ENCODE measurements at regions not wholly inside any gene's neighbourhood (a gene's known extent, or its start where the extent isn't known, plus 50 kb on each side); places are given as distances from the start of the nearest gene placed in this dataset.
A peak's percentile ranks its signal among the peaks of the same experiment; 100 is the strongest.

DNA sequence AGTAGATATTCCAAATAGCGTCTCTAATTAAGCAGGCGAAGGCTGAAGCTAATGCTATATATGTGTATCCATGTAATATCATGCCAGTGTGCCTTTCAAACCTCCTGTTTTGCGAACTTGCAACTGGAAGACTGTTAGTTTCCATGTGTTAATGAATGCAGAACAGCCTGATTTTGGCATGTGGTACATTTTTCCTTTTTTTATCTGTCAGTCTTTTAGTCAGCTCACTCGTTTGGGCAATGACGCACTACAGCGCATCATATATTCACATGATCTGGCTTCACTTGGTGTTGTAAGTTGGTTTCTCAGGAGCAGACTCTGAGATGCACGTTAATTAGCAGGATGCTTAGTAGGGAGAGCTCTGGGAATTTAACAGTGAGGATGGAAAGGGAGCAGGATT lies 210.4 kb upstream of the CA10 start:
- no peak for DNase-seq

DNA sequence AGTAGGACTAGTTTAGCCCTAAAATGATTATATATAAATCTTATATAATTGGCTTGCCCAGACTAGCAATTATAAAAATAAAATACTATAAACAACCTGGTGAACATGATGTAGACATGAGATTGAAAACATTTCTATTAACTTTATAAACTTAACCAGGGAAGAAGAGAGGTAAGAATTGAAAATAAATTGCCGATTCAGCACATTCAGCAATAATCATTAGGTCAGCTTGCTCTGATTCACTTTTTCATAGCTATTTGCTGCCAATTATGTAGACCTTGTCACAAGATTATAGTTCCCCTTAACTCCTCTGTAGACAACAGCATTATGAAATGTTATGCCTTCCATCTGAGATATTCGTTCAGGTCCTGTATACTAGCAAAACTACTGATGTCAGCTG lies 199.3 kb upstream of the CA10 start:
- no peak for DNase-seq

DNA sequence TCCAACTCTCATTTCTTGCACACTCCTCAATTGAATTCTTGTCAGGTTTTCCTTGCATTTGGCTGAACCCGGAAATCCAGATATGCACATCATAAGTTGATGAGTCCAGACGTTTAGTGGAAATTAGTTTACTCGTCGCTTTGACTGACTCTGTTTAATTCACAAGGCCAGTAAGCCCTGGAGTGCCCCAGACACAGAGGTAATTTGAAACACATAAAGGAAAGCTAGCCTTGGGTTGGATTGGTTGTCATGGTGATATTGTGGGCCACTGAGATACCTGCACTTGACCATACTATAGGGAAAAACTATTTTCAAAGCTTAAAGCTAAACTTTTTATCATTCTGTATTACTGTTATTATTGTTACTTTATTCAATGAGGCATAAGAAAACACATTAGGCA lies 178.3 kb upstream of the CA10 start:
- no peak for DNase-seq

DNA sequence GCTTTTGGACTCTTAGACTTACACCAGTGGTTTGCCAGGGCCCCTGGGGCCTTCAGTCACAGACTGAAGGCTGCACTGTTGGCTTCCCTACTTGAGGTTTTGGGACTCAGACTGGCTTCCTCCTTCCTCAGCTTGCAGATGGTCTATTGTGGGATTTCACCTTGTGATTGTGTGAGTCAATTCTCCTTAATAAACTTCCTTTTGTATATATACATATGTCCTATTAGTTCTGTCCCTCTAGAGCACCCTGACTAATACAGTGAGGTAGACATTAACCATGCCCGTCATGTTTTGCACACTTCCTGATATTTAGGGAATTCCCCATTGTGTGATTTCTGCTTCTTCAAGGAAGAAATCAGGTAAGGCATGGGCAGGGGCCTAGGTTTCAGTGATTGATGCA lies 147.8 kb upstream of the CA10 start:
- DNase-seq, result no peak

DNA sequence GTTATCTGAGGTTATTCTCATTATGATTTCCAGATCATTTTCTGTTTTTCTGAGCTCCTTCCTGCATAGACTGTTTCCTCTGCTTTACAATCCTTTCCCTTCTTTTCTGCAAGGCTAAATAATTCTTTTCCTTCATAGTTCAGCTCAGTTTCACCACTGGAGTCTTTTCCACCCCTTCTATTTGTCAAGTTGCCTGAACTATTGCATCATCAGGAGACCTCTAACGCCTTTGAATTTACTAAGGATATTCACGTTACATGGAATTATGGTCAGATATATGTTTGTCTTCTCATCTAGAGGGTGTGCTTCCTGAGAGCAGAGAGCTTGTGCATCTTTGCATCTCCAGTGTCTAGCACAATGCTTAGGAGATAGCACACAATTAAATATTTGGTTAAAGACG lies 140.4 kb upstream of the CA10 start:
- DNase-seq, result no peak

DNA sequence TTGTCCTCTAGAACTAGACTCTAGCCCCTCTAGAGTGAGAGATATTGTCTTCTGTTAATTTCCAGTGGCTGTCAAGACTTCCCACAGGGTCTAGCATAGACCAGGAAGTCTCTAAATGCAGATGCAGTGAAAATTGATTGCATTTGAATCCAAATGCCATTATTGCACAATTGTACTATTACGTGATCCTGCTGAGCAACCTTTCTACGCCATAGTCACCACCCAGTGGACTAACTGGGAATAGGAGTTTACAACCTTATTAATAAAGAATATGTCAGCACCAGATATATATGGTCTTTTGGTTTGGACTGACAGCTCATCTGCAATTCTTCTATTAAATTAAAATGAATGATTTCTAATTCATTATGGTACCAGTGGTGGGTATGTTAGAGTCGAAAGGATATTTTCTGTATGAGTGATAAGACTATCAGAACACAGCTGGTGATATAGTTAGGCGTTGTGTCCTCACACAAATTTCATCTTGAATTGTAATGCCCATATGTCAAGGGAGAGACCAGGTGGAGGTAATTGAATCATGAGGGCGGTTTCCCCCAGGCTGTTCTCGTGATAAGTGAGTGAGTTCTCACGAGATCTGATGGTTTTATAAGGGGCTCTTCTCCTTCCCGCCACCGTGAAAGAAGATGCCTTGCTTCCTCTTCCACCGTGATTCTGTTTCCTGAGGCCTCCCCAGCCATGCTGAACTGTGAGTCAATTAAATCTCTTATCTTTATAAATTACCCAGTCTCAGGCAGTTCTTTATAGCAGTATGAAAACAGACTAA lies 138.9 kb upstream of the CA10 start:
- peak; percentile 8 to 12 for DNase-seq

DNA sequence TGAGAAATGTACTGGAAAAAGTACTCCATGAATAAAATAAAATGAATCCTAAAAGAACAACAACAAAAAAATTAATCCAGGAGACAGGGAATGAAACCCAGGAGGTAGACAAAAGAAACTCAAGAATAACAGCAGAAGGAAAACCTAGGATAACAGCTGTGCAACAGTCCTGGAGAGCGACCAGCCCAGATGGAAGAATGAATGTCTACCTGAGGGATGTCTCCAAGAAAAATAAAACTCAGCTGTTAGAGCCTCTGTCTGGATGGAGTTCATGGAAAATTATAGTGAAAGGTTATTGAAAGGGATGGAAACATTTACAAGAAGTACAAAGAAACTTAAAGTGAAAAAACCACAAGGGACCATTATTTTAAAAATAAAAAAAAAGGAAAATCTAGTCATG lies 135.8 kb upstream of the CA10 start:
- DNase-seq, result no peak

DNA sequence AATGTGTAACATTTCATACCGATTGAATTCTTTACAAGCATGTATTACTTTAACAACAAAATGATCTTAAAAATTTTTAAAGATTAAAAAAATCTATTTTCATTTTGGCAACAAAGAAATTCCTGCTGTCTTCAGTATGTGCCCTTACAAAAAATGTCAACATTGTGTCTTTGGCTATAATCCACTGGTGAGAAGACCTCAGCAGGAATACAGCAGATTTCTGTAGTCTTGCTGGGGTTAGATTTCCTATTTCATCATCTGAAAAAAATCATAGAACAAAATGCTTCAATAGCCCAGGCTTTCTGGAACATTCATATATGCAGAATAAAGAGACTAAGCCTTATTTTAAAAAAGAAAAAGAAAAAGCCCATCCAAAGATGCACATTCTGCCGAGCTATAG lies 129.1 kb upstream of the CA10 start:
- no peak for DNase-seq

DNA sequence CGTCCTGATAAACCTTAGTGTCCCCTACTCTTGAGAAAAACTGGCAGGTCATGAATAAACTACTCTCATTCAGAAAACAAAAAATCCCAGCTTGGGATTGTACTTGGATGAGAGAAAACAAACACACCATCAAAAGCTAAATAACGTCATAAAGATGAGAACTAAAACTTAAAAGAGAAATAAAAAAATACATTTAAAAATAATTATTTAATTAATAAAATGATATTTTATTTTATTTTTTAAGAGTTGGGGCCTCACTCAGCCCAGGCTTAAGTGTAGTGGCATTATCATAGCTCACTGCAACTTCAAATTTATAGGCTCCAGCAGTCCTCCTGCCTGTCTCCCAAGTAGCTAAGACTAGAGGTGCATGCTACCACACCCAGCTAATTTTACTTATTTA lies 125.4 kb upstream of the CA10 start:
- DNase-seq, result no peak

DNA sequence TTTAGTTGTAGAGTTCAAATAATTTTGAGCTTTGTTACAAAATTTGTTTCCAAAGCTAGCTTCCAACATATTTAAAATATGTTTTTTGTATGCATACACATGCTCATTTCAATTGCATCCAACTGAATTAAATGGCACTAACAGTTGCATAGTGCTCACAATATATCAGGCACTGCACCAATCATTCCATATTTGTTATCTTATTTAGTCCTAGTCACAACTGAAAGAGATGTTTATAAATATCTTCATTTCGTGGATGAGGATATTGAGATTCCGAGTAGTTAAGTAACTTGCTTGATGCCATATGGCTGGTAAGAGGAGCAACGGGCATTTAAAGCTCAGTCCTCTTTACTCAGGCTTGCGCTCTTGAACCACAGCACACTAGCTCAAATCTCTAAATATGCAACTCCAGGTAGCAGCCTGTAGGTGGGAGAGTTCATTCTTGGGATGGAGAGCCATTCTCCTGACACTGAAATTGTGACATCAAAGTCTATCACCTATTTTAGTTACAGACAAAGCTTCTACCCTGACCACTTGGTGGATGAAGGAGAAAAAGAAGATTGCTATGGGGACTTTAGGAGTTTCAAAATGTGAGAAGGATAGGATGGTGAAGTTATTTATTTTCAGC lies 118.0 kb upstream of the CA10 start:
- no peak for DNase-seq

DNA sequence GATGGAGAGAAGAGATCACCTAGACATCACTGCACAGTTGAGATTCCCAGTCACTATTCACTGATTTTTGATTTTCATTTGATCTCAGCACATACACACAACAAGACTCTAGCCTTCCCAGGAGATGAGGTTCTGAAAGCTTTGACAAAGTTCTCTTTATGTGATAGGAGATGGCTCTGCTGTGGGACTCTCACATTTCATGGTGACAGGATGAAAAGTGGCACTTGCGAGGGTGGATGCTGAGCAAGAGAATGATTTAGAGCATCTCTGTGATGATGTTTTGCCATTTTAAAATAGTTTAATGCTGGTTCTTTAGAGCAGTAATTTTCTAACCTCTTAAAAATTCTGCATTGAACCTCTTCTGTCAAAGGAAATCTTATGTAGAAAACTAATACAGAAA lies 113.3 kb upstream of the CA10 start:
- DNase-seq, result no peak

DNA sequence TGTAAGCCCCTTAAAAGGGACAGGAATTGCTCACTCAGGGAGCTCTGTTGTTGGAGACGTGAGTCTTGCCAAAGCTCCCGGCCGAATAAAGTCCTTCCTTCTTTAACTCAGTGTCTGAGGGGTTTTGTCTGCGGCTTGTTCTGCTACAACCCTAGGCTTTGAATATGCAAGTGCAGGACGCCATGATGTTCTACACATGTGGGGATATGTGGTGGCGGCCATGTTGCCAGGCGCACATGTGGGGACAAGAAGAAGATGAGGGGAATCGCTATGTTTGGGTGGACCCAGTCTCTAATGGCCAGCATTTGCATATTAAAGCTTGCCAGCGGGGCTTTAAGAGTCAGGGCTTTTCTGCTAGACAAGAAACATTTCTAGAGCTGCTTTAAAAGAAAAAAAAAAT lies 96.8 kb upstream of the CA10 start:
- DNase-seq, result no peak

DNA sequence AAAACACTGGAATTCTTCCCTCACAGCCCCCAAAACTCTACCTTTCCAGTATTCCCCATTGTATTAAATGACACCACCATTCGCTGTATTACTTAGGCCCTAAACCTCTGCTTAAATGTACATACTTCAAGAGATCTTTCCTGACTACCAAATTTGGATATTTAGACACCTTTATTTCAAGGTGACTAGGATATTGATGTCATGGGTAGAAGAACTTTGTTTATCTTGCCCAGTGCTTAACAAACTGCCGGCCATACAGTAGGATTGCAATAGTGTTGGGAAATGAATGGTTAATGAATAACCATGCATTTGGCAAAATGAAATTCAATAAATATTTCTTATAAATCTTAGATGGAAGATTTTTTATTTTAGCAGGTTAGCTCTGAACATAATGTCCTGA lies 86.2 kb upstream of the CA10 start:
- no peak for DNase-seq

DNA sequence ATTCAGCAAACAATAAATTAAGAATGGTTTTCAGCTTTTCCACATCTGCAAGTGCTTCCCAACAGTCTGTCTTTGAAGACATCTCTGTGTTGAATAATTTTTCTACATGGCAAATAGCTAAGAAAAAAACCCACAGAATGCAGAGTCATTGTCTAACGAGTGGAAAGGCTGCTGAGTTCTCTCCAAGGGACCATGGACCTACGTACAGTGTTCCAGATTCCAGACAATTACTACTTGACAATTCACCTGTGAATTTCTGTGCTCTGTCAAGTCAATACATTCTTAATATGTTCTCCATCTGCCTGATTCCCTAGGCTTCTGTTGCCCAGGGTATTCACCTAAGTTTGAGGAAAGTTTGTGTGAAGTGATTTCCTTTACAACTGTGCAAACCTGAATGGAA lies 83.8 kb upstream of the CA10 start:
- no peak for DNase-seq

DNA sequence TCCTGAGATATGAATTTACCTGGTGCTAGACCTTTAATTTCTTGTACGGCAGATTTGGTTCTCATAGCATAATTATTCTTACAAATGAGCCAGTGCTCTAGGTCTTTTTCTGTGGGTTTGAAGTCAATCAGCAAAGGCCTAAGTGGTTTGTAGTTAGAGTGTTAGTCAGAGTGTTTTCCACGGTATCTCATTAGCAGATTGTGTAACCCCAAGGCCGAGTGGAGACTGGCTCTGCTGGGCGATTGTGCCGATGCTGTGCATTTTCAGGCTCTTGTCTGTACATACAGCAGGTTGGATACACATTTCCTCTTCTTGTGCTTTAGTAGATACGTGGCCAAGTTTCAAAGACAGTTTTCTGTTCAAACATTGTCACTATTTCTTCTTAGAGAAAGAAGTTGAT lies 78.6 kb upstream of the CA10 start:
- no peak for DNase-seq

DNA sequence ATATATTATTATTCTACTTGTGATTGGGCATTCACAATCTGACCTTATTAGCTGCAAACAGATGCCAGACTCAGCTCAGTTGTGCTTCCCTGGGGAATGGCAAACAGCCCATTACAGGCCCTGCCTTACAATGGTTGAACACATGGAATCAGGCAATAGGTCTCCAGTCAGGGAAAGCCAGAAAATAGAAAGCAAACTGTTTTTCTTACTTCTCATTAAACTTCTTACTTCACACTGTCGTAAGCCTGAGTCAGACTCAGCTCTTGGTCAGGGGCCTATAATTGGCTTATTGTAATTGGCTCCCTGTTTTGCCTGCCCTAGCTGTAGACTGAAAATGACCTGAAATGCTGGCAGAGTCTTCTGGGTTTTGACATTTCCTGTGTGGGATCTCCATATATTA lies 77.0 kb upstream of the CA10 start:
- DNase-seq, result no peak

DNA sequence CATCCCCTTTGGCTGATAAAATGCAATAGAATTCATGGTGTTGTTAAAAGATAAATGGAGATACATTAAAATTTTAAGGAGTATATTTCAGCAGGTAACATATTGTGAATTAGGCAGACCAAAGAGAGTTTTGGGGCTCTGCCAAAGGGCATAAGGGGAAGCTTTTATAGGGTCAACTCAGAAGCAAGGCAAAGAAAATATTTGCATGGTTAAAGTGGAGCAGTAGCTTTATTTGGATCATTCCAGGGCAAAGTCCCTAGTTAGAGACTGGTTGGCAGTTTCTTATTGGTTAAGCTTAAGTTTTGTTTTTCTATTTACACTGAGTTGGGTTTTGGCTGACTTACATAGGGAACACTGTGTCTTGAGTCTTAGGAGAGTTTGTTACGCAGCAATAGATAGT lies 75.1 kb upstream of the CA10 start:
- DNase-seq, result no peak

DNA sequence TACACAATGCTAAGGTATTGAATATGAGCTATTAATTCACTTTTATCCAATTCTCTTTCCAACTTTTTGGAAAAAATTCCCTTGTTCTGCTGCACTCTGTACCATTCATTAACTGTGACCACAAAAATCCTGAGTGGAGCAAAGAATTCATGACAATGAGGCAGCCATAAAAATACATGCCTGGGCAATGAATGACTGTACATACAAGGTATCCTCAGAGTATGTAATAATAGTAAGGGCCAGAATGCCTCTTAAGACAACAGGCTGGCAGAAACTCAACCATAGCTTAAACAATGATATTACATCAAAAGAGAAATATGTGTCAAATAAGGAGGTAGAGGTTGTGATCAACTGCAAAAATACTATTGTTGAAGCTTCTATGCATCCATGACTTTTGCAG lies 74.7 kb upstream of the CA10 start:
- no peak for DNase-seq

DNA sequence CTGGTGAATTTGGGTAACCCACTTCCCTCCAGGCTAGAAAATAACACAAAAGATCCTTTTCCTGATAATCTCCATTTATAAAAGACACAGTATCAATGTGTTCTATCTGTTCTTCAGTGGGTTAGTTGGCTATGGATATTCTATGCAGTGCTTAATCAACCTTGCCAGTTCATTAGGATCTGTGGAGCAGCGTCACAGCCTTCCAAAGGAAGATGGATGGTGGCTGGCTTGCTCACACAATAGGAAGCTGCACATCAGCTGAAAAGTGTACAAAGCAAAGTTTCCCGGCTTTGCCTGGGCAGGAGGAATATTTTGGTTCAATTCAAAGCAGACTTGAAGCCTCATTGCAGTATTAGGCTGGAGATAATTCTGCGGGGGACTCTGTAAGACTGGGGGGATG lies 70.3 kb upstream of the CA10 start:
- no peak for DNase-seq

DNA sequence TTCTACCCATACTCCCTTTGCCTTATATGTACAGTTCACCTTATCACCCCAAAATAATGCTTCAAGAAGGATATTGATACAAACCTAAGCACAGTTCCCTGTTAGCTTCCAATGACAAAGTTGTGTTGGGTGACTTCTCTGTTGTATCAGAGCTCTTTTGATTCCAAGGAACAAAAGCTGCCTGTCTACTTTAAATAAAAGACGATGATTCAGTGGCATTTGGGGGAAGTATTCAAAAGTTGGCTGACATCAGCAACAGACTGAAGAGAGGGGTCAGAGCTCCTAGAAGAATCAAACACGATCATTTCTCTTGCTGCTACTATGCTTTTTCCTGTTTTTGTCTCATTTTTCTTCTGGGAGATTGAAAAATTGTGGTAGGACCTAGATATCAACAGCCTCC lies 69.4 kb upstream of the CA10 start:
- no peak for DNase-seq

DNA sequence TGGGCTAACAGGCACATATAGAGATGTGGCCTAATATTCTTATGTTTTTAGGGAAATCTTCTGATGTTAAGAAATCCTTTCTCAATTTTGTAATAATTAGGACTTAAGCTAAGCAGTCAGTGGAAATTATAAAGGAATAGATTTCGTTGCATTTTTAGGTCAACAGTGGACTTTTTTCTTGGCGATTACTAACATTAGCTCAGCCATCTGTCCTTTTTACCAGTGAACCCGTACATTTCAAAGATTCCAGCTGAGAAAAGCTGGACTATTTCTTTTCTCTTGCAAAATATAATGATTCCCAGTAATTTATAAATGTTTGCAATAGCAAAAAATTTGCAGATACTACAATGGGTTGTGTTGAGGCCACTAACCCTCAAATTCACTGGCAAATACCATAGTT lies 54.9 kb upstream of the CA10 start:
- DNase-seq, result no peak

DNA sequence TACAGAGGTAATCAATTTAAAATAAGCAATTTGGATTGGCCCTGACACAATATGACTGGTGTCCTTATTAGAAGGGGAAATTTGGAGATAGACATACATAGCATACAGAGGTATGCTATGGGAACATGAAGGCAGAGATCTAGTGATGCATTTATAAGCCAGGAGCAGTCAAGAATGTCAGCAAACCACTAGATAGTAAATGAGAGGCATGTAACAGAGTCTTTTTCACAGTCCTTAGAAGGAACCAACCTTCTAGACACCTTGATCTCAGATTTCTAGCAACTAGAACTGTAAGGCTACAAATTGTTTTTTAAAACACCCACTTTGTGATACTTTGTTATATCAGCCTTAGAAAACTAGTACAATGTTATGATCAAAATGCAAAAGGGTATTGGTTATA lies 54.3 kb upstream of the CA10 start:
- DNase-seq, result no peak

DNA sequence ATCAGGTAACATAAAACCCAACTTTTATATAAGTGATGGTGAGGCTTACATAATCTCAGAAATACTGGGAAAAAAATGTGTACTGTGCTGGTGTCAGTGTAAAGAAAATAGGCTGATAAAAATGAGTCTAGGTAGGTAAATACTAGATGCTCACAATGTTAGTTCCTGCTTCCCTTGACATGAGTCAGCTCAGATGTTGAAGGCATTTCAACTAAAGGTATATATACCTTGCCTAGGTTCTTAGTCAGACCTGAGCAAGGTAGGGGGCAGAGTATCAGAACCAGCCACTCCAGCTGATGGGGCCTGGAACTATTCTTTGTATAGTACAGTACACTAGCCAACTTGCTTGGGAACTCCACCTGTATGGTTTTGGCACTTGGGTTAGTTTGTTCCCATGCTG lies 51.0 kb upstream of the CA10 start:
- no peak for DNase-seq
